ENCODE measurements at regions not wholly inside any gene's neighbourhood (a gene's known extent, or its start where the extent isn't known, plus 50 kb on each side); places are given as distances from the start of the nearest gene placed in this dataset.

DNA sequence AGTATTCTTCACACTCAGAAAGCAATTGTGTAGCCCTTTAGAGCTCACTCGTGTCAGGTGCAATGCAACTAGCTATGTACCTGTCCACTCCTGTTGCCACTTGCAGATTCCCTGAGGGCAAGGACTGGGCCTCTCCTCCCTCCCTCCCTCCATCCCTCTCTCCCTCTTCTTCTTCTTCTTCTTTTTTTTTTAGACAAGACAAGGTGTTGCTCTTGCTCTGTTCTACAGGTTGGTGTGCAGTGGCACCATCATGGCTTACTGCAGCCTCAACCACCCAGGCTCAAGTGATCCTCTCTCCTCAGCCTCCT, 119.7 kb downstream of the ACKR3 start (continued):
- TF ChIP-seq, protein P1, sequence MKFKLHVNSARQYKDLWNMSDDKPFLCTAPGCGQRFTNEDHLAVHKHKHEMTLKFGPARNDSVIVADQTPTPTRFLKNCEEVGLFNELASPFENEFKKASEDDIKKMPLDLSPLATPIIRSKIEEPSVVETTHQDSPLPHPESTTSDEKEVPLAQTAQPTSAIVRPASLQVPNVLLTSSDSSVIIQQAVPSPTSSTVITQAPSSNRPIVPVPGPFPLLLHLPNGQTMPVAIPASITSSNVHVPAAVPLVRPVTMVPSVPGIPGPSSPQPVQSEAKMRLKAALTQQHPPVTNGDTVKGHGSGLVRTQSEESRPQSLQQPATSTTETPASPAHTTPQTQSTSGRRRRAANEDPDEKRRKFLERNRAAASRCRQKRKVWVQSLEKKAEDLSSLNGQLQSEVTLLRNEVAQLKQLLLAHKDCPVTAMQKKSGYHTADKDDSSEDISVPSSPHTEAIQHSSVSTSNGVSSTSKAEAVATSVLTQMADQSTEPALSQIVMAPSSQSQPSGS (IDR thresholded peaks at IDR 0.05; ENCODE audit: low read length), result no peak
- TF ChIP-seq CTBP2 (IDR thresholded peaks at IDR 0.05; ENCODE audit: borderline replicate concordance, insufficient read depth, insufficient read length, low read length), result no peak
- no peak for TF ChIP-seq SP4 (IDR thresholded peaks at IDR 0.05; ENCODE audit: low read length)
- TF ChIP-seq, protein P2, sequence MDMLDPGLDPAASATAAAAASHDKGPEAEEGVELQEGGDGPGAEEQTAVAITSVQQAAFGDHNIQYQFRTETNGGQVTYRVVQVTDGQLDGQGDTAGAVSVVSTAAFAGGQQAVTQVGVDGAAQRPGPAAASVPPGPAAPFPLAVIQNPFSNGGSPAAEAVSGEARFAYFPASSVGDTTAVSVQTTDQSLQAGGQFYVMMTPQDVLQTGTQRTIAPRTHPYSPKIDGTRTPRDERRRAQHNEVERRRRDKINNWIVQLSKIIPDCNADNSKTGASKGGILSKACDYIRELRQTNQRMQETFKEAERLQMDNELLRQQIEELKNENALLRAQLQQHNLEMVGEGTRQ (IDR thresholded peaks at IDR 0.05; ENCODE audit: low read length), result no peak
- no peak for TF ChIP-seq SIX5 (IDR thresholded peaks at IDR 0.05; ENCODE audit: low read depth, low read length)
- TF ChIP-seq YY1 (IDR thresholded peaks at IDR 0.05; ENCODE audit: low read depth, low read length), result no peak

Measured in H1 (cell line).